HEK293T (cell line): ENCODE measurements at regions not wholly inside any gene's neighbourhood (a gene's known extent, or its start where the extent isn't known, plus 50 kb on each side); places are given as distances from the start of the nearest gene placed in this dataset.

Source experiments
- ARNT ChIP-seq: fragments of 450-650 bp; IDR thresholded peaks from 2 replicates; pipeline ENCODE4 v1.6.1; 2017; ENCODE audit warnings: mild to moderate bottlenecking
- BHLHE40 ChIP-seq: fragments of 450-650 bp; IDR thresholded peaks from 2 replicates; pipeline ENCODE4 v1.6.1; 2016; ENCODE audit warnings: mild to moderate bottlenecking, moderate library complexity, borderline replicate concordance
- ELF4 ChIP-seq: fragments of 450-650 bp; IDR thresholded peaks from 2 replicates; pipeline ENCODE4 v1.6.1; 2017; ENCODE audit warnings: antibody characterized with exemption
- FOXK2 ChIP-seq: fragments of 450-650 bp; IDR thresholded peaks from 2 replicates; pipeline ENCODE4 v1.6.1; 2016; ENCODE audit warnings: mild to moderate bottlenecking
- FOXM1 ChIP-seq: fragments of 450-650 bp; IDR thresholded peaks from 2 replicates; pipeline ENCODE4 v1.6.1; 2017; ENCODE audit warnings: mild to moderate bottlenecking, borderline replicate concordance
- SP1 ChIP-seq: fragments of 450-650 bp; IDR thresholded peaks from 2 replicates; pipeline ENCODE4 v1.6.1; 2017
- SUZ12 ChIP-seq: fragments of 450-650 bp; IDR thresholded peaks from 2 replicates; pipeline ENCODE4 v1.6.1; 2016; ENCODE audit warnings: mild to moderate bottlenecking
- TARDBP ChIP-seq: fragments of 450-650 bp; IDR thresholded peaks from 2 replicates; pipeline ENCODE4 v1.6.1; 2016
- ZNF384 ChIP-seq: fragments of 450-650 bp; IDR thresholded peaks from 2 replicates; pipeline ENCODE4 v1.6.1; 2016

DNA sequence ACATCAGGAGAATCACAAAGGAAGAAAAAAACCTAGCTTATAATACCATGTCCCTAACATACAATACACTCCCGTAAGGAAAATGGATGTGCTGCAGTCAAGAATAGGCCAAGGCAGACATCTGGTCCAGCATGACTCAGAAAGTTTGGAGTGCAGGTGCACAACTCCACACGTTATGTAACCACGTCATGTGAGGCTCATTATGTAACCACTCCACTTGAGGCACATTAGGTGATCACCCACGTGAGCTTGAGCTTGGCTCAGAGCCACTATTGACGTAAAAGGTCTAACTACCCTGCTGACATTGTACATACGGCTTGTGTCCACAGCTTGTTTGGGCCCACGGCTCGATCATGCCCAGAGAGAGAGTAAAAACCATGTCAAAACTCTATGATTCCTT, 99.8 kb upstream of the C1orf21 start:
- TF ChIP-seq FOXK2 (no peak), ZNF384 (no peak), SP1 (no peak), ELF4 (no peak), ARNT (no peak), FOXM1 (no peak), TARDBP (no peak), BHLHE40 (no peak), SUZ12 (no peak)
